ENCODE measurements at regions not wholly inside any gene's neighbourhood (a gene's known extent, or its start where the extent isn't known, plus 50 kb on each side); places are given as distances from the start of the nearest gene placed in this dataset.

DNA sequence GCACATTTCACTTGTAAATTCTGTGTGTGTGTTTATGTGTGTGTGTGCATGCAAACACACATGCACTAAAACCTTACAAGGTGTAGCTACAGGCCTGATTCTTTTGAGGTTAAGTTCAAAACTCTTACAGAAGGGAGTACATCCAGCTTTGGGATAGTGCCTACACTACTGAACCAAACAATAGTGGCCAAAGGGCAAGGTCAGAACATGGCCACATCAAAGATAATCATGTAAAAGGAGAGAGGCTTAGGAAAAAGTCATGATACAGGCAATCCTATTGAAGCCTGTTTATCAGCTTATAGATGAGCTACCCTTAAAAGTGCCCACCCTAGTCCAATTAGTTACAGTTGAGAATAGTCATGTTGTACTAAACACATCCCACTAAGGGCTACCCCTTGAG, 139.6 kb downstream of the IDS start:
- TF ChIP-seq CTCF (IDR thresholded peaks at IDR 0.05; ENCODE audit: control insufficient read depth, extremely low read depth, insufficient read depth) = no peak

DNA sequence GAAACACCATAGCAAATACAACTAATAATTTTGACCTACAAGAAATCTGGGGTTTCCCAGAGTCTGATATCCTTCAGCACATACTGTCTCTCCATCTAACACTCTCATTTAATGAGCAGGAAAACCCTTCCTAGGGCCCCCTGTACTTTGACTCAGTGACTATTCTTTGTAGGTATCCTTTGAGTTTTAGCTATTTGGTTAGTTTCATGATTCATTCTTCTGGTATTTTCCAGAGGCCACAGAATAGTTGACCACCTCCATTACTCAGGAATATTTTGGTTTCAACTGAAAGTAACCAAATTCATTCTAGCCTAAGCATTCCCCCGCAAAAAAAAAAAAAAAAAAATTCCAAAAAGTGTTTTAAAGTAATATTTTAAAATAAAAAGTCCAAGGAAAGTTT, 140.0 kb downstream of the IDS start:
- DNase-seq (ENCODE audit: low read depth) = no peak

More for the DNA sequence above, 139.6 kb downstream of the IDS start:
- no peak for DNase-seq (ENCODE audit: low read depth)
- H3K4me3 ChIP-seq (ENCODE audit: low read depth, low read length) = no peak overlapping the region

GRCh38 chrX:149363965-149364364, 141.1 kb downstream of the IDS start:
- H3K4me3 ChIP-seq (ENCODE audit: low read depth, low read length) = no peak overlapping the region
- TF ChIP-seq CTCF (IDR thresholded peaks at IDR 0.05; ENCODE audit: control insufficient read depth, extremely low read depth, insufficient read depth) = no peak
- DNase-seq (ENCODE audit: low read depth) = no peak

More for the DNA sequence above, 140.0 kb downstream of the IDS start:
- H3K4me3 ChIP-seq (ENCODE audit: low read depth, low read length) = no peak overlapping the region
- TF ChIP-seq CTCF (IDR thresholded peaks at IDR 0.05; ENCODE audit: control insufficient read depth, extremely low read depth, insufficient read depth) = no peak

- H3K4me3 ChIP-seq (ENCODE audit: low read depth, low read length) = no peak overlapping the region
- DNase-seq (ENCODE audit: low read depth) = no peak
- no peak for TF ChIP-seq CTCF (IDR thresholded peaks at IDR 0.05; ENCODE audit: control insufficient read depth, extremely low read depth, insufficient read depth)
Observed at GRCh38 chrX:149346306-149346705, 158.8 kb downstream of the IDS start.

DNA sequence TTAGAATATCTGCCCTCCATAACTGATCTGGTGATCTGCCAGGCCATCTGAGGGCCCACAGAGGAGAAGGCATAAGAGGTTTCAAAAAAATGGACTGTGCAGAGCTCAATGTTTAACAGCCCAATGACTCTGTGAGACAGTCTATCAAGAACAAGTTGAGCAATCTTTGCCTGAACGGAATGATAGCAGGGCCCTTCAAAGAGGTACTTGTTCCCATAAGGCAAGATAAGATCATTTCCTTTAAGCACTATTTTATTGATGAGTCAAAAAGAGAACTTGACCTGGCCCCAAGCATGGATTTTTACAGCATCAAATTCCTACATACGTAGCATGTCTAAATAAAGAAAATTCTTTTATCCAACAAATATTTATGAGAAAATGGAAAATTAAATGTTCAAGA, 182.8 kb downstream of the IDS start:
- no peak for TF ChIP-seq CTCF (IDR thresholded peaks at IDR 0.05; ENCODE audit: control insufficient read depth, extremely low read depth, insufficient read depth)

DNA sequence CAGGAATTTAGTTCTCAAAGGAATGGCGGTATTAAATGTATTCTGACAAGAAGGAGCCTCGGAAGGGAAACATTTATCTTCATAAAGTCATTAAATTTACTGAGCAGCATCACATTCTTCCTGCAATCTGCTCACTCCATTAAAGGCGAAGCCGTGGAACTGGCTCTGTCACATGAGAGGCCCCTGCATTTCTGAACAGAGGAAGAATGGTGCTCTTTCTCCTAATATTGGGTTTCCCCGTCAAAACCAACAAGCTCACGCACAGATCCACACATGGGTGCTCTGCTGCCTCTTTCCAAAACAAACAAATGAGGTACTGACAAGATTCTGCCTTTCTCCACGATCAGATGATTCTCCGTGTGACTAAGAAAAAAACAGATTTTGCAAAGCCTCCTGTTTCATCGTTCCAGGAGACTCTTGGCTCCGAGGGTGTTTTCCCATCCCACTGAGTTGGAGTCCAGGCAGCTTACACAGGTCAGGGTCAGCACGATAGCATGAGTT, 191.2 kb downstream of the IDS start:
- no peak for TF ChIP-seq CTCF (IDR thresholded peaks at IDR 0.05; ENCODE audit: control insufficient read depth, extremely low read depth, insufficient read depth)
- DNase-seq (ENCODE audit: low read depth) = no peak
- H3K4me3 ChIP-seq (ENCODE audit: low read depth, low read length) = no peak overlapping the region

More for the DNA sequence above, 182.8 kb downstream of the IDS start:
- DNase-seq (ENCODE audit: low read depth) = no peak
- H3K4me3 ChIP-seq (ENCODE audit: low read depth, low read length) = no peak overlapping the region

- DNase-seq (ENCODE audit: low read depth) = no peak
- no peak overlapping the region for H3K4me3 ChIP-seq (ENCODE audit: low read depth, low read length)
- TF ChIP-seq CTCF (IDR thresholded peaks at IDR 0.05; ENCODE audit: control insufficient read depth, extremely low read depth, insufficient read depth) = no peak
Observed at GRCh38 chrX:149312988-149313387, 192.1 kb downstream of the IDS start.

Measured in LNCaP clone FGC (cell line).